GM13976 (cell line): ENCODE measurements at regions not wholly inside any gene's neighbourhood (a gene's known extent, or its start where the extent isn't known, plus 50 kb on each side); places are given as distances from the start of the nearest gene placed in this dataset.

Experiments used
- DNase-seq: peaks from one replicate; pipeline ENCODE4 v3.0.0; 2012; ENCODE audit warnings: low spot score
- CTCF ChIP-seq: IDR thresholded peaks from 2 replicates; pipeline ENCODE4 v1.5.1; 2012; ENCODE audit warnings: borderline replicate concordance, mild to moderate bottlenecking; ENCODE audit not compliant: insufficient read depth; ENCODE audit errors: extremely low read depth, missing control alignments, control extremely low read depth
- in situ Hi-C: fragments of 300-500 bp; cut with MboI; formaldehyde crosslinking; loops from one replicate; pipeline ENCODE4 v1.12.0; 2022; ENCODE audit warnings: low sequenced_read_pairs, mixed read lengths, inconsistent platforms; ENCODE audit not compliant: unreplicated experiment

DNA sequence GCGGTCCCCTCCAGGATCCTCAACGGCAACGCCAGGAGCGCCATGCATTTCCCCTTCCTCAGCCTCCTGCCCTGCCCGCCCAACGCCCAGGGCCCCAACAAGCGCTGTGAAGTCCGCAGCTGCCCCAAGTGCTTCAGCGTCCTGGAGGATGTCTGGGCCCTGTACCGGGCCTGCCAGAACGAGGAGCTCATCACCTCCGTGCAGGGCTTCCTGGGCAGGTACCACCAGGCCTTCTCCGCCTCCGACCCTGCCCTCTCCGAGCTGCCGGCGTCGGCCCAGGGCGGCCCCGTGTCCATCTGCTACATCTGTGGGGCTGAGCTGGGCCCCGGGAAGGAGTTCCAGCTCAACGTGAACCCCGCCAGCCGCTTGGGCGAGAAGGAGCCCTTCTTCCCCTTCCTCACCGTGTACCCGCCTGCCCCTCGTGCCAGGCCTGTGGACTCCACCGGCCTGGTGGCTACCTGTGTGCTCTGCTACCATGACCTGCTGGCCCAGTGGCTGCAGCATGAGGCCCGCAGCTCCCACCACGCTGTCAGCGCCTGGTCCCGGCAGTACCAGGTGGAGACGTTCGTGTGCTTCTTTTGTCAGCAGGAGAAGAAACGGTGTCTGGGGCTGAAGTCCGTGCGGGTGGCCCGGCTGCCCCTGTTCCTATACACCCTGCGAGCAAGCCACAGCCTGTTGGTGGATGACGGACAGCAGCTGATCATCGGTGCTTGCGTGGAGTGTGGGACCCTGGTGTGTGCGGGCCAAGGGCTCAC lies 58.9 kb upstream of the CIBAR2 start:
- TF ChIP-seq CTCF = no peak
- in situ Hi-C loops = no loop called here
- no peak for DNase-seq

DNA sequence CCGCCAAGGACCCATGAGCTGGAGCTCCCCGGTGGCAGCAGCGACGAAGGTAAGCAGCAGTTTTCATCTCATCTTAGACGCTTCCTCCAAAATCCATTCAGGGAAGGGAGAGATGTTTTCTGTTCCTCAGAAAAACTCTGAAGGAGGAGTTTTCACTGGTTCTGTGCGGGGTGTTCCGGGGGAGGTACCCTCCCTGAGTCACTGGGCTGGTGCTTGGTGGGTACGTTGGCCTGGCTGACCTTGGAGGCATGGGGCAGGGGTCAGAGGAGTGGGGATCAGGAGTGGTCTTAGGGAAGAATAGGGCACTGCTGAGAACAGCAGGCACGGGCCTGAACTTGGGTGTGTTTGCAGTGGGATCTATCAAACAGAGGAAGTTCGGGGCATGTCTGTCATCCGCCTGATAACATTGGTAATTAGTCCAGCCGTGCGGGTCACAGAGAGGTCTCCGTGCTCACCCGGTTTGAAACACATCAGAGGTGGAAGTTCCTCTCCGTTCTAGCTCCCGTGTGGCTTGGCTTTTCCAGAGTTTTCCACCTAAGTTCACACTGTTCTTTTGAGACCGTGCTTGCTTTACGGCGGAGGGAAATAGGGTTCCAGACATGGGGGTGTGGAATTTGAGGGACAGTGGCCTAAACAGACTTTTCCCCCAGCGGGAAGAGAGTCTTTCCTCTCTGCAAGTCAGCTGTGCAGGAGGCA lies 59.6 kb upstream of the CIBAR2 start:
- no peak for DNase-seq
- TF ChIP-seq CTCF = no peak
- in situ Hi-C loops = no loop called here

- no peak for DNase-seq
- TF ChIP-seq CTCF = peak; percentile 15
- in situ Hi-C loops = no loop called here
Observed at GRCh38 chr16:85172455-85173145, 60.3 kb upstream of the CIBAR2 start.

DNA sequence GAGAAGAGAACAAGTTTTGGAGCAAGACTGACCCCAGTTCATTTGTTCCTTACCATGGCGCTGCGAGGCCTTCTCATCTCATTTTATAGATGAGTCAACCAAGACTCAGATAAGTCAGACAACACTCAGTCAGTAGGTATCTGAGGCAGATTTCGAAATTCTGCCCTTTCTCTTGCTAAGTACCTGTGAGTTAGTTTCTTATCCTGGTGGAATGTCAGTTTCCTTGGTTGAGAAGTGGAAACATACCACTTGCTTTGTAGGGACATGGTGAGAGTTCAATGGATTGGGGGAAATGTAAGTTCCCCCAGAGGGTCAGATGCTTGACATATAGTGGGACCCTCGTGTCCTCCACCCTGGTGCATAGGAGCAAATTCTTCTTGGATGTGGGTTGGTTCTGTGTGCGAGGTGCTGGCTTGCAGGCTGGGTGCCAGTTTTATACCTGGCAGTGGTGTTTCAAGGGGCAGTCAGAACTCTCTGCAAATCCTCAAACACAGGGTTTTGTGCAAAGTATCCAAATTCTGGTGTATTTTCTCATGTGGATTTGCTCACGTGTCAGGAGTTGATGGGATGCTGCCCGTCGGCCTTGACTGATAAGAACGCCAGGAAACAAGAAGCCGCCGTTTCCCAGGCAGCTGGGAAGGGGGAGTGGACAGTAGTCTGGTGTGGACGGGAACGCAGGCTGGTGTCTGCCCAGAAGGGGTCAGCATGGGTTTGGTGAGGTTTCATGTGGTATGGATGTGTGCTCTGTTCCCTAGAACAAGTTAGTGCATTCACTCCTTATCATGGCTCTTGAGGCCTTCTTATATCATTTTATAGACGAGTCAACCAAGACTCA lies 61.1 kb upstream of the CIBAR2 start:
- no peak for TF ChIP-seq CTCF
- DNase-seq = no peak
- in situ Hi-C loops = no loop called here

- no peak for DNase-seq
- no peak for TF ChIP-seq CTCF
- in situ Hi-C loops = no loop called here
Observed at GRCh38 chr16:85173981-85174751, 61.9 kb upstream of the CIBAR2 start.
